ENCODE measurements at regions not wholly inside any gene's neighbourhood (a gene's known extent, or its start where the extent isn't known, plus 50 kb on each side); places are given as distances from the start of the nearest gene placed in this dataset.

- ChIA-PET POLR2A (no interaction called here), CTCF (interaction anchor here (0.6 to 1.8 kb wide), 7 partner anchors 8 to 406 kb away, joined by 3 to 7 read pairs (median 3); no protein-coding TSS in a partner anchor)
- no peak for ATAC-seq
- Mint-ChIP-seq H3K4me1 (peaks cover 8% of the 10 kb centered on the region), H3K9me3 (peaks cover 3% of the 10 kb centered on the region), H3K36me3 (peaks cover 4% of the 10 kb centered on the region), H3K27me3 (ENCODE audit: low read depth) (no peaks in the 10 kb centered on the region), H3K27ac (no peak overlapping the region), H3K4me3 (no peak overlapping the region)
- DNase-seq (ENCODE audit: low spot score): no peak
- no peak for TF ChIP-seq GRHL2 (CRISPR knock-in tag; IDR thresholded peaks at IDR 0.05; ENCODE audit: insufficient replicate concordance, severe bottlenecking)
- no peak for TF ChIP-seq HMGXB4 (CRISPR knock-in tag; IDR thresholded peaks at IDR 0.05)
- no peak for TF ChIP-seq TEAD1 (CRISPR knock-in tag; IDR thresholded peaks at IDR 0.05)
- no peak for TF ChIP-seq PRDM15 (CRISPR knock-in tag; IDR thresholded peaks at IDR 0.05)
- TF ChIP-seq ZNF396 (CRISPR knock-in tag; IDR thresholded peaks at IDR 0.05; ENCODE audit: borderline replicate concordance): no peak
- TF ChIP-seq, protein P1, sequence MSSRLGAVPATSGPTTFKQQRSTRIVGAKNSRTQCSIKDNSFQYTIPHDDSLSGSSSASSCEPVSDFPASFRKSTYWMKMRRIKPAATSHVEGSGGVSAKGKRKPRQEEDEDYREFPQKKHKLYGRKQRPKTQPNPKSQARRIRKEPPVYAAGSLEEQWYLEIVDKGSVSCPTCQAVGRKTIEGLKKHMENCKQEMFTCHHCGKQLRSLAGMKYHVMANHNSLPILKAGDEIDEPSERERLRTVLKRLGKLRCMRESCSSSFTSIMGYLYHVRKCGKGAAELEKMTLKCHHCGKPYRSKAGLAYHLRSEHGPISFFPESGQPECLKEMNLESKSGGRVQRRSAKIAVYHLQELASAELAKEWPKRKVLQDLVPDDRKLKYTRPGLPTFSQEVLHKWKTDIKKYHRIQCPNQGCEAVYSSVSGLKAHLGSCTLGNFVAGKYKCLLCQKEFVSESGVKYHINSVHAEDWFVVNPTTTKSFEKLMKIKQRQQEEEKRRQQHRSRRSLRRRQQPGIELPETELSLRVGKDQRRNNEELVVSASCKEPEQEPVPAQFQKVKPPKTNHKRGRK (CRISPR knock-in tag; IDR thresholded peaks at IDR 0.05; ENCODE audit: borderline replicate concordance): no peak
- TF ChIP-seq, protein P2, sequence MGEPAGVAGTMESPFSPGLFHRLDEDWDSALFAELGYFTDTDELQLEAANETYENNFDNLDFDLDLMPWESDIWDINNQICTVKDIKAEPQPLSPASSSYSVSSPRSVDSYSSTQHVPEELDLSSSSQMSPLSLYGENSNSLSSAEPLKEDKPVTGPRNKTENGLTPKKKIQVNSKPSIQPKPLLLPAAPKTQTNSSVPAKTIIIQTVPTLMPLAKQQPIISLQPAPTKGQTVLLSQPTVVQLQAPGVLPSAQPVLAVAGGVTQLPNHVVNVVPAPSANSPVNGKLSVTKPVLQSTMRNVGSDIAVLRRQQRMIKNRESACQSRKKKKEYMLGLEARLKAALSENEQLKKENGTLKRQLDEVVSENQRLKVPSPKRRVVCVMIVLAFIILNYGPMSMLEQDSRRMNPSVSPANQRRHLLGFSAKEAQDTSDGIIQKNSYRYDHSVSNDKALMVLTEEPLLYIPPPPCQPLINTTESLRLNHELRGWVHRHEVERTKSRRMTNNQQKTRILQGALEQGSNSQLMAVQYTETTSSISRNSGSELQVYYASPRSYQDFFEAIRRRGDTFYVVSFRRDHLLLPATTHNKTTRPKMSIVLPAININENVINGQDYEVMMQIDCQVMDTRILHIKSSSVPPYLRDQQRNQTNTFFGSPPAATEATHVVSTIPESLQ (CRISPR knock-in tag; IDR thresholded peaks at IDR 0.05): no peak
- no peak for TF ChIP-seq TCF7 (CRISPR knock-in tag; IDR thresholded peaks at IDR 0.05; ENCODE audit: low read depth)
- no peak for TF ChIP-seq ZNF121 (CRISPR knock-in tag; IDR thresholded peaks at IDR 0.05)
- TF ChIP-seq RORB (CRISPR knock-in tag; IDR thresholded peaks at IDR 0.05): no peak
- TF ChIP-seq NFYB (CRISPR knock-in tag; conservative IDR thresholded peaks at IDR 0.05; ENCODE audit: low read depth): no peak
- TF ChIP-seq ZSCAN18 (CRISPR knock-in tag; IDR thresholded peaks at IDR 0.05): no peak
- TF ChIP-seq, protein P3, sequence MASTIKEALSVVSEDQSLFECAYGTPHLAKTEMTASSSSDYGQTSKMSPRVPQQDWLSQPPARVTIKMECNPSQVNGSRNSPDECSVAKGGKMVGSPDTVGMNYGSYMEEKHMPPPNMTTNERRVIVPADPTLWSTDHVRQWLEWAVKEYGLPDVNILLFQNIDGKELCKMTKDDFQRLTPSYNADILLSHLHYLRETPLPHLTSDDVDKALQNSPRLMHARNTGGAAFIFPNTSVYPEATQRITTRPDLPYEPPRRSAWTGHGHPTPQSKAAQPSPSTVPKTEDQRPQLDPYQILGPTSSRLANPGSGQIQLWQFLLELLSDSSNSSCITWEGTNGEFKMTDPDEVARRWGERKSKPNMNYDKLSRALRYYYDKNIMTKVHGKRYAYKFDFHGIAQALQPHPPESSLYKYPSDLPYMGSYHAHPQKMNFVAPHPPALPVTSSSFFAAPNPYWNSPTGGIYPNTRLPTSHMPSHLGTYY (CRISPR knock-in tag; IDR thresholded peaks at IDR 0.05): no peak
- TF ChIP-seq, protein P4, sequence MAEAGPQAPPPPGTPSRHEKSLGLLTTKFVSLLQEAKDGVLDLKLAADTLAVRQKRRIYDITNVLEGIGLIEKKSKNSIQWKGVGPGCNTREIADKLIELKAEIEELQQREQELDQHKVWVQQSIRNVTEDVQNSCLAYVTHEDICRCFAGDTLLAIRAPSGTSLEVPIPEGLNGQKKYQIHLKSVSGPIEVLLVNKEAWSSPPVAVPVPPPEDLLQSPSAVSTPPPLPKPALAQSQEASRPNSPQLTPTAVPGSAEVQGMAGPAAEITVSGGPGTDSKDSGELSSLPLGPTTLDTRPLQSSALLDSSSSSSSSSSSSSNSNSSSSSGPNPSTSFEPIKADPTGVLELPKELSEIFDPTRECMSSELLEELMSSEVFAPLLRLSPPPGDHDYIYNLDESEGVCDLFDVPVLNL (CRISPR knock-in tag; IDR thresholded peaks at IDR 0.05; ENCODE audit: borderline replicate concordance, low read depth): no peak
- no peak for TF ChIP-seq FOXP1 (CRISPR knock-in tag; IDR thresholded peaks at IDR 0.05; ENCODE audit: borderline replicate concordance)
Measured at GRCh38 chr2:35415282-35415681, 940.3 kb upstream of the CRIM1 start.

All from WTC11 (cell line).